CD4-positive, alpha-beta T cell treated with Interleukin-4 for 4 hours (primary cell): ENCODE measurements at regions not wholly inside any gene's neighbourhood (a gene's known extent, or its start where the extent isn't known, plus 50 kb on each side); places are given as distances from the start of the nearest gene placed in this dataset.
A peak's percentile ranks its signal among the peaks of the same experiment; 100 is the strongest.
"Not testable (repeated sequence)": the region's sequence is repeated elsewhere in the genome, so short reads cannot be mapped to it uniquely, and the experiment has no call there.

Experiments used
- DNase-seq: peaks from one replicate; pipeline ENCODE4 v3.0.0-alpha.2; 2020

- DNase-seq: peak; percentile 71
These were observed 77.9 kb upstream of the PWP1 start for GRCh38 chr12:107607464-107608392.

DNA sequence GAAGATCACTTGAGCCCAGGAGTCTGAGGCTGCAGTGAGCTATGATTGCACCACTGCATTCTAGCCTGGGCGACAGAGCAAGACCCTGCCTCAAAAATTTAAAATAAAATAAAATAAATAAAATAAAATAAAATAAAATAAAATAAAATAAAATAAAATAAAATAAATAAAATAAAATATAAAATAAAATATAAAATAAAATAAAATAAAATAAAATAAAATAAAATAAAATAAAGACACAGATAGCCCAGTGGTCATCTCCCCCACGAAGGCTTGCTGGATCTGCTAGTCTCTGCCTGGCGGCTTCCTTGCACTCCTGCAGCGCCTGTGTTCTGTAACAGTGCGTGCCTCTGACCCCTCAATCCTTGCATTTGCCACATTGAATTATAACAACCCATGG is 76.8 kb upstream of the PWP1 start:
- DNase-seq: not testable (repeated sequence)

GRCh38 chr12:107610021-107610859 is 75.4 kb upstream of the PWP1 start:
- no peak for DNase-seq

DNA sequence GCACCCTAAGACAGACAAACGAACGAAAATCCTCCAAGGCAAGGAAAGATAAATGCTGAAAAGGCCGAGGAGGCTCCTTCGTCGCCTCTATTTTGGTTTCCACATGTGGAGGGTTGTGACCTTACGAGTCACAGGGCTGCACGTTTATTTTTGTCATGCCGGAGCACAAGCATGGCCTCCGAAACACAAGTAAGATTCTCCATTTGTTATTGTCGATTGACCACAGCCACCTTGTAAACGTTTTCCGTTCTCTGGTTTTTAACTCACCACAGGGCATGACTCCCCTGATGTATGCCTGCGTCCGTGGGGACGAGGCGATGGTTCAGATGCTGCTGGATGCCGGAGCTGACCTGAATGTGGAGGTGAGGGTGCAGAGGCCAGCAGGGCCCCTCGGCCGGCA is 73.1 kb upstream of the PWP1 start:
- no peak for DNase-seq

GRCh38 chr12:107616941-107617340 is 68.7 kb upstream of the PWP1 start:
- no peak for DNase-seq

GRCh38 chr12:107618106-107618505 is 67.5 kb upstream of the PWP1 start:
- DNase-seq: no peak

- no peak for DNase-seq
These were observed 65.8 kb upstream of the PWP1 start for GRCh38 chr12:107619831-107620230.

DNA sequence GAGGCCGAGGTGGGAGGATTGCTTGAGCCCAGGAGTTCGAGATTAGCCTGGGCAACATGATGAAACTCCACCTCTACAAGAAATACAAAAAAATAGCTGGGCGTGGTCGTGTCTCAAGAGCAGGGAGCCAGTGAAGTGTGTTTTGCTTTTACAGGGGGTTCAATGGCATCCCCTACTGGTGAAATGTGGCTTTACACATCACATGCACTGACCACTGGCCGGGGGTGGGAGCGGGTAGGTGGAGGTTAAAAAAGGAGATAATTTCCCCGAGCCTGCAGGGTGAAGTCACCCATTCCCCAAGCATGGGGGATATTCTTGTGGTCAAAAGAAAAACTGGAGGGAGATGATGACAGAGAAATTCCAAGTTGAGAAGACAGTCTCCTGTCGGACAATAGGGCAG is 63.6 kb upstream of the PWP1 start:
- no peak for DNase-seq

- DNase-seq: no peak
These were observed 61.1 kb upstream of the PWP1 start for GRCh38 chr12:107624493-107624892.

DNA sequence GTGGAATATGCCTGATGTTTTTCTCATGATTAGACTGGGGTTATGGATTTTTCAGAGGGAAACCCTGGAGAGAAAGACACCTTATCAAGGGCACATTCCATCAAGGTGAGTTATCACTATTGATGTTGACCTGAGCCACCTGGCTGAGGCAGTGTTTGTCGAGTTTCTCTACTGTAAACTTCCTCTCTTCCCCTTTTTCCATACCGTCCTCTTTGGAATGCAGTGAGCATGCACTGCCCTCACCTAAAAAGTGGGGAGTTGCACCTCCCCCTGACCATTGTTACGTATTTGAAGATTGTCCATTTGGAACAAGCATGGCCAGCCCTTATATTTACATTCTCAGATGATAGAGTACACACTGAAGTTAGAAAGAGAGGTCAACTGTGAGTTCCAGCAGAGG is 53.9 kb upstream of the PWP1 start:
- no peak for DNase-seq

DNA sequence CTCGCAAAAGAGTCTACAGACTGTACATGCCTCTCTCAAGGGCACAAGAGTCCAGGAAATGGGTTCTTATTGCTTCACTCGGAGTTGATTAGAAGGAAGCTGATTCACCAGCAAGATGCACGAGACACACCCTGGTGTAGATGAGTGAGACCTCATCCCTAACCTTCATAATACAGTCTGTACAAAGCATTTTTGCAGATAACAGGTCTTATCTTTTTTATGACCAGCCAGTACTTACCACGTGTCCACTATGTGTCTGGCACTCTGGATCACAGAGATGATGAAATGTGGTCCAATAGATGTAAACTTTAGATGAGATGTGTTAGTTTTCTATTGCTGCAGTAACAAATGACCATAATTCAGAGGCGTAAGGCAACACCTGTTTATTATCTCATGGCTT is 53.4 kb upstream of the PWP1 start:
- no peak for DNase-seq

DNA sequence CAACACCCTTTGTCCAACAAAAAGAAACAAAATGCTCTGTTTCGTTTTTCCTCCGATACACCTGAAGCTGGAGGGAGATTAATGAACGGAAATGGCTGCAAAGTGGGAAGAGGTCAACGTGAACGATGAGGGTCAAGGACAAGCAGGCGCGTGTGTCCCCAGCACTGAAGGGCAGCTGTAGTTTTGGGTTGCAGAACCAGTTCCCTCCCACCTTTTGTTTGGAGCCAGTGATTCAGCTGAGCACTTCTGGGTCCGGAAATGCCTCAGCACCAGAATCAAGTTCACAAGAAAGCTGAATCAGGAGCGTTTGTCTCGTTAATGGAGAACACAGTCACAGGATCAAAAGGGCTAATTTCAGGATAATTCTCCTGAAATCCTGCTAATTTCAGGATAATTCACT is 51.1 kb upstream of the PWP1 start:
- no peak for DNase-seq

GRCh38 chr12:107635139-107635538 is 50.5 kb upstream of the PWP1 start:
- DNase-seq: no peak
